Gastroesophageal sphincter (tissue), 4 donors: ENCODE measurements at regions not wholly inside any gene's neighbourhood (a gene's known extent, or its start where the extent isn't known, plus 50 kb on each side); places are given as distances from the start of the nearest gene placed in this dataset.

Experiments
- ATAC-seq: fragments of 150-250 bp; one replicate; pipeline ENCODE4 v1.9.1; 2016; ENCODE audit warnings: mild to moderate bottlenecking, moderate library complexity
- H3K27ac ChIP-seq, 4 donors: fragments of 200-600 bp; sonication (generic) in 3 of 4; 1 replicate in 3 of 4; 2 replicates in 1 of 4; pipeline ENCODE4 v1.5.1; 2016 to 2019
- H3K27me3 ChIP-seq: fragments of 200-600 bp; sonication (generic); one replicate; pipeline ENCODE4 v1.5.1; 2019
- H3K36me3 ChIP-seq, 2 donors: fragments of 200-600 bp; sonication (generic); one replicate each; pipeline ENCODE4 v1.5.1; 2019; ENCODE audit warnings: control low read depth in 1 of 2
- H3K4me1 ChIP-seq, 3 donors: fragments of 200-600 bp; sonication (generic); 1 replicate in 2 of 3; 2 replicates in 1 of 3; pipeline ENCODE4 v1.5.1; 2016 to 2019; ENCODE audit warnings: control low read depth in 2 of 3
- H3K4me3 ChIP-seq, 2 donors: fragments of 200-600 bp; sonication (generic); one replicate each; pipeline ENCODE4 v1.5.1; 2019; ENCODE audit warnings: mild to moderate bottlenecking in 1 of 2, moderate library complexity in 1 of 2
- H3K9me3 ChIP-seq, 3 donors: fragments of 200-600 bp; sonication (generic); one replicate each; pipeline ENCODE4 v1.5.1; 2017 to 2019; ENCODE audit warnings: control low read depth in 2 of 3
- CTCF ChIP-seq, 4 experiments: fragments of 200-600 bp in 2 of 4; fragments of 450-650 bp in 2 of 4; sonication (generic) in 1 of 4; IDR thresholded peaks; one replicate each; pipeline ENCODE4 v1.5.1; 2017 to 2019; ENCODE audit warnings: antibody characterized with exemption in 4 of 4, mild to moderate bottlenecking in 2 of 4, moderate library complexity in 2 of 4
- EP300 ChIP-seq: sonication (generic); formaldehyde crosslinking; IDR thresholded peaks from one replicate; pipeline ENCODE4 v1.6.1; 2017; ENCODE audit warnings: antibody characterized with exemption, mild to moderate bottlenecking
- POLR2A ChIP-seq, 2 donors: fragments of 450-650 bp; IDR thresholded peaks; one replicate each; pipeline ENCODE4 v1.6.1; 2017; ENCODE audit warnings: antibody characterized with exemption in 2 of 2, mild to moderate bottlenecking in 2 of 2, moderate library complexity in 1 of 2
- POLR2AphosphoS5 ChIP-seq: sonication (generic); formaldehyde crosslinking; IDR thresholded peaks from one replicate; pipeline ENCODE4 v1.6.1; 2017; ENCODE audit warnings: antibody characterized with exemption
- WGBS, 2 donors: methylation state at CpG; one replicate each; pipeline ENCODE4 v1.1.5; 2018; ENCODE audit warnings: low coverage in 1 of 2; 5-methylcytosine and 5-hydroxymethylcytosine counted together

DNA sequence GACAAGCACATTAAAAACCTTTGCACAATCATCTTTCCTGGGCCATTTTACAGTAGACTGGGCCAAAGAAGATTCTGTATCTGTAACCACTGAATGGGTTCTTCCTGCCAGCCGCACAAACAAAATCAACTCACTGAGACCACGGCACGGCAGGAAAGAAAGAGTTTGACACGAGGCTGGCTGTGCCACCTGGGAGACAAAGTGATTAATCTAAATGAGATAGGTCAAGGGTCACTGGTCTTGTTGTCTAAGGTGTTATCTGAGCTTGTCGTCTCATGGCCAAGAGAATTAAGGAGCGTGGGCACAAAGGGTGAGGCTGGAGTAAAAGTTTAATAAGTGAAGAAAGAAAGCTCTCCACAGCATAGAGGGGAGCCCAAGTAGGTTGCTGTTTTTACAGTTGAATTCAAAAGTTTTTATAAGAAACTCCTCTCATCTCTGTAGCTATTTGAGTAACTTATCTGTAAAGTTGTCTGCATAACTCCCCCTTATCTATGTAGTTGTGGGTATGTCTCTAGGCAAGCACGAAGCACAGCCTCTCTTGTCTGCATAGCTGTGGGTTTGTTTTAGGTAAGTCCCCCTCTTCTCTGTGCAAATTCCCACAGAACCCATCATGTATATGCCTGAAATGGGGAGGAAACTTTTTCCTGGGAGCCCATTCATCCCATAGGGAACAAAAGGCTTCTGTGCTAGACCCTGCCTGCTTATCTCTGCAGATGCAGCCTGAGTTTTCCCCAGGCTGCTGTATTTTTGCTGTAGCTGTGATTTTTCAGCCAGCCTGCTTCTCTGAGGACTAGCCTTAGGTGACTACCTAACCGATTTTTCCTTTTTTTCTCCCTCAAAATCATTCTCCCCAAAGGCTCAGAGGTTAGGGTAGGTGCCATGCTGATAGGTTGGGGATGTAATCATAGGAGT is 1314.6 kb upstream of the TMEM132C start:
- Histone ChIP-seq H3K4me1 (no peaks in the 10 kb centered on the region), H3K36me3 (no peaks in the 10 kb centered on the region), H3K27me3 (no peaks in the 10 kb centered on the region), H3K4me3 (no peak overlapping the region), H3K9me3 (peaks cover 0 to 4% (median 0%) of the 10 kb centered on the region in 3 donors), H3K27ac (no peak overlapping the region)
- no peak for TF ChIP-seq CTCF (IDR thresholded peaks at IDR 0.05)
- TF ChIP-seq POLR2AphosphoS5, result no peak
- no peak for TF ChIP-seq POLR2A (IDR thresholded peaks at IDR 0.05)
- WGBS, 2 donors, result 32 to 34% methylated on average over 7 to 8 of the region's 8 CpGs
- no peak for ATAC-seq

DNA sequence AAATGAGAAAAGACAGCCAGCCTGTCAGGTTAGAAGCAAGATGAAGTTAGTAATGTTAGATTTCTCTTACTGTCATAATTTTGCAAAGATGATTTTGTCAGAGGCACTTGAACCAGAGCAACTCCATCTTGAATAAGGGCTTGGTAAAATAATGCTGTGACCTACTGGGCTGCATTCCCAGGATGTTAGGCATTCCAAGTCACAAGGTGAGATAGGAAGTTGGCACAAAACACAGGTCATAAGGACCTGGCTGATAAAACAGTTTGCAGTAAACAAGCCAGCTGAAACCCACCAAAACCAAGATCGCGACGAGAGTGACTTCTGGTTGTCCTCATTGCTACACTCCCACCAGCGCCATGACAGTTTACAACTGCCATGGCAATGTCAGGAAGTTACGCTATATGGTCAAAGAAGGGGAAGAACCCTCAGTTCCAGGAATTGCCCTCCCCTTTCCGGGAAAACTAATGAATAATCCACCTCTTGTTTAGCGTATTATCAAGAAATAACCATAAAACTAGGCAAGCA is 1313.5 kb upstream of the TMEM132C start:
- no peaks in the 10 kb centered on the region for H3K27me3 ChIP-seq
- 85 to 95% methylated on average over 7 of the region's 7 CpGs for WGBS, 2 donors
- TF ChIP-seq POLR2A (IDR thresholded peaks at IDR 0.05), result no peak
- no peak for TF ChIP-seq EP300
- TF ChIP-seq POLR2AphosphoS5, result no peak
- TF ChIP-seq CTCF (IDR thresholded peaks at IDR 0.05), result no peak
- no peak for ATAC-seq
- H3K4me3 ChIP-seq, result no peak overlapping the region
- H3K4me1 ChIP-seq, result no peaks in the 10 kb centered on the region
- H3K27ac ChIP-seq, result no peak overlapping the region
- H3K9me3 ChIP-seq, result peaks cover 0 to 4% (median 0%) of the 10 kb centered on the region in 3 donors
- H3K36me3 ChIP-seq, result no peaks in the 10 kb centered on the region

DNA sequence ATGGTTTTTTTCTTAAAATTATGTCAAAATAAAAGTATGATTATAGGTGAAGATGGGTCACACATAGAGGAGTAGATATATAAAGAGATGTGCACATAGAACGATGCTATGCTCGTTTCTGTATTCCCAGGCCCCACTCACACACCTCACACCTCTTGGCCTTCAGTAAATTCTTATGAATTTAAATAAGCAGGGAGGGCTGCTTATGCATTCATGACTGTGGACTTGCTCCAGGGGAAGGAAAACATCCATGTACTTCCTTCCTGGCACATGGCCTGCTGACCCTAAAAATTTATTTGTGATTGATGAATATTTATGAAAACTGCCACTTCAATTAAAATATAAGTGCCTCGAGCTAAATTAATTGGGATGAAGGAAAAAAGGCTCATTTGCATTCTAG is 1306.7 kb upstream of the TMEM132C start:
- no peak for TF ChIP-seq POLR2AphosphoS5
- TF ChIP-seq CTCF (IDR thresholded peaks at IDR 0.05), result no peak
- TF ChIP-seq POLR2A (IDR thresholded peaks at IDR 0.05), result no peak
- TF ChIP-seq EP300, result no peak
- Histone ChIP-seq H3K27me3 (no peaks in the 10 kb centered on the region), H3K27ac (no peak overlapping the region), H3K36me3 (no peaks in the 10 kb centered on the region), H3K4me1 (no peaks in the 10 kb centered on the region), H3K4me3 (no peak overlapping the region), H3K9me3 (peaks cover 0 to 10% (median 0%) of the 10 kb centered on the region in 3 donors)
- no peak for ATAC-seq
- 35 to 51% methylated on average over 3 of the region's 3 CpGs for WGBS, 2 donors

GRCh38 chr12:126960709-126961108 is 1306.3 kb upstream of the TMEM132C start:
- TF ChIP-seq CTCF (IDR thresholded peaks at IDR 0.05) (no peak), POLR2A (IDR thresholded peaks at IDR 0.05) (no peak), POLR2AphosphoS5 (no peak), EP300 (no peak)
- ATAC-seq, result no peak

DNA sequence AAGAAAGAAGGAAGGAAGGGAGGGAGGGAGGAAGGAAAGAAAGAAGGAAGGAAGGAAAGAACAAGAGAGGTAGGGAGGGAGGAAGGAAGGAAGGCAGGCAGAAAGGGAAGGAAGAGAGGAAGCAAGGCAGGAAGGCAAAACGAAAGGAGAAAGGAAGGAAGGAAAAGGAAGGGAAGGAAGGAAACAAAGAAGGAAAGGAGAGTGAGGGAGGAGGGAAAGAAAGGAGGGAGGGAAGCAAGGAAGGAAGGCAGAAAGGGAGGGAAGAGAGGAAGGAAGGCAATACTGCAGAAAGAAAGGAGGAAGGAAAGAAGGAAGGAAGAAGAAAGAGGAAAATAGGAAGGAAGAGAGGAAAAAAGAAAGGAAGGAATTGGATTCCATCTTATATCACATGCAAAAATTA is 1303.1 kb upstream of the TMEM132C start:
- TF ChIP-seq POLR2AphosphoS5 (no peak), POLR2A (IDR thresholded peaks at IDR 0.05) (no peak), EP300 (no peak), CTCF (IDR thresholded peaks at IDR 0.05) (no peak)
- no peak for ATAC-seq
- Histone ChIP-seq H3K9me3 (peaks cover 0 to 6% (median 0%) of the 10 kb centered on the region in 3 donors), H3K4me1 (no peaks in the 10 kb centered on the region), H3K36me3 (no peaks in the 10 kb centered on the region), H3K4me3 (no peak overlapping the region), H3K27ac (no peak overlapping the region), H3K27me3 (no peaks in the 10 kb centered on the region)
- 40 to 59% methylated on average over 1 of the region's 1 CpG for WGBS, 2 donors

More at GRCh38 chr12:126960709-126961108, 1306.3 kb upstream of the TMEM132C start:
- Histone ChIP-seq H3K4me1 (no peaks in the 10 kb centered on the region), H3K4me3 (no peak overlapping the region), H3K36me3 (no peaks in the 10 kb centered on the region), H3K27me3 (no peaks in the 10 kb centered on the region), H3K27ac (no peak overlapping the region), H3K9me3 (peaks cover 0 to 10% (median 0%) of the 10 kb centered on the region in 3 donors)
- 52% methylated on average over 5 of the region's 5 CpGs; no CpG with 5 or more reads in 1 of the 2 donors for WGBS, 2 donors
